ENCODE measurements at regions not wholly inside any gene's neighbourhood (a gene's known extent, or its start where the extent isn't known, plus 50 kb on each side); places are given as distances from the start of the nearest gene placed in this dataset.

DNA sequence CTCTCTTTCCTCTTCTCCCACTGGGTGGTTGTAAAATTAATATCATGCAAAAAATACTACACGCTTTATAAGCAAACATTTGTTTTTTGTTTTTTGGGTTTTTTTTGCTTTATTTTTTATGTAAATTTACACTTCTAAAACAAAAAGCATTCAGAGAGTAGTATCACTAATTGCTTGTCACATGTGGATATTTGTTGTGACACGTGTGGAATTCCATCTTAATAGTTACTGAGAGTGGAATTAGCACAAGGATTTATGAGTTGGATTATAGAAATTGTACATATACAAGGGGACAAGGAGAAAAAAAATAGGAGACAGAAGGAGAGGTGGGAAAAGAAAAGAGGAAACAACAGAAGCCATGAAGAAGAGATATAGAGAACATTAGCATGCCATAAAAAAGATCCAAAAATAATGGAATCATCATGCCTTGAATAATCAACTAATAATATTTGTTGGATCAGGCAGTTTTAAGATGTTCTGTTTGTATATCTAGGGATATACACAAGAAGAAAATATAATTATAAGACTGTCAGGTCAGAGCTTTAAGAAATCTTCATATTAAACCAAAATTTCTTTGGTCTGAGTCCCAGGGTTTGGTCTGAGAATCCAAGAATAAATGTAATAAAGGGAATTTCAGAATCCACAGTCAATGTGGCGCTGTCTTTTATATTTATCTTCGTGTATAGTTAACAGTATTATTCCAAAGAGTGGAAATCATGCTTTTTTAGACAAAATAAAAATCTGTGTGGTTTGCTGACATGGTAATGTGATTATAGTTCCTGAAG, 98.5 kb upstream of the INTU start:
- no peak for DNase-seq (ENCODE audit: low read depth, low spot score)
- Histone ChIP-seq H3K4me3 (ENCODE audit: insufficient read length, low read depth) (no peak overlapping the region), H3K36me3 (ENCODE audit: insufficient read depth, insufficient read length, low read length) (no peaks in the 10 kb centered on the region), H3K4me1 (ENCODE audit: insufficient read depth, insufficient read length) (no peaks in the 10 kb centered on the region), H3K9ac (ENCODE audit: insufficient read length, low read depth) (no peak overlapping the region), H3K9me3 (ENCODE audit: insufficient read depth, low read length) (peaks cover 8% of the 10 kb centered on the region; the same call in 1 of the 2 replicates), H3K27me3 (ENCODE audit: insufficient read depth, insufficient read length) (no peaks in the 10 kb centered on the region)
- TF ChIP-seq ZNF274 (IDR thresholded peaks at IDR 0.05; ENCODE audit: low read depth, low read length) (no peak), YY1 (IDR thresholded peaks at IDR 0.05; ENCODE audit: insufficient read depth, insufficient read length) (no peak), SUZ12 (IDR thresholded peaks at IDR 0.05; ENCODE audit: extremely low read depth, insufficient read depth, insufficient read length) (no peak)

- Histone ChIP-seq H3K9me3 (ENCODE audit: insufficient read depth, low read length) (no peaks in the 10 kb centered on the region), H3K9ac (ENCODE audit: insufficient read length, low read depth) (no peak overlapping the region), H3K36me3 (ENCODE audit: insufficient read depth, insufficient read length, low read length) (no peaks in the 10 kb centered on the region), H3K4me3 (ENCODE audit: insufficient read length, low read depth) (no peak overlapping the region), H3K4me1 (ENCODE audit: insufficient read depth, insufficient read length) (no peaks in the 10 kb centered on the region), H3K27me3 (ENCODE audit: insufficient read depth, insufficient read length) (no peaks in the 10 kb centered on the region)
- no peak for DNase-seq (ENCODE audit: low read depth, low spot score)
- TF ChIP-seq ZNF274 (IDR thresholded peaks at IDR 0.05; ENCODE audit: low read depth, low read length) (no peak), SUZ12 (IDR thresholded peaks at IDR 0.05; ENCODE audit: extremely low read depth, insufficient read depth, insufficient read length) (no peak), YY1 (IDR thresholded peaks at IDR 0.05; ENCODE audit: insufficient read depth, insufficient read length) (no peak)
Observed at GRCh38 chr4:127538016-127538415, 94.7 kb upstream of the INTU start.

- no peak for TF ChIP-seq ZNF274 (IDR thresholded peaks at IDR 0.05; ENCODE audit: low read depth, low read length)
- H3K27me3 ChIP-seq (ENCODE audit: insufficient read depth, insufficient read length), result no peaks in the 10 kb centered on the region
- no peak overlapping the region for H3K4me3 ChIP-seq (ENCODE audit: insufficient read length, low read depth)
- H3K9ac ChIP-seq (ENCODE audit: insufficient read length, low read depth), result no peak overlapping the region
- no peaks in the 10 kb centered on the region for H3K36me3 ChIP-seq (ENCODE audit: insufficient read depth, insufficient read length, low read length)
- H3K4me1 ChIP-seq (ENCODE audit: insufficient read depth, insufficient read length), result no peaks in the 10 kb centered on the region
- no peaks in the 10 kb centered on the region; the same call in 1 of the 2 replicates for H3K9me3 ChIP-seq (ENCODE audit: insufficient read depth, low read length)
- peak; percentile 11 for DNase-seq (ENCODE audit: low read depth, low spot score)
Observed at GRCh38 chr4:127540497-127541025, 92.2 kb upstream of the INTU start.

DNA sequence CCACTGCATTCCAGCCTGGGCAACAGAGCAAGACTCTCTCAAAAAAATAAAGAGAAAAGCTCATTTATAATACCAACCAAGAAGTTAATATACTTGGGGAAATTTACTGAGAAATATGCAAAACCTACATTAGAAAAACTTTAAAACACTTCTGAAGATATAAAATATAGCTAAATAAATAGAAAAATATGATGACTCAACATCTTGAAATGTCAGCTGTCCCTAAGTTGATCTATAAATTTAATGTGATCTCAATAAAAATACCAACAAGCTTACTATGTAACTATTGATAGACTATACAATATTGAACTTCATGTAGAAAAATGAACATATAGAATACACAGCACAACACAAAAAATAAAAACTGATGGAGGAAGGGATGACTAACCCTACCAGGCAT, 87.5 kb upstream of the INTU start:
- no peaks in the 10 kb centered on the region for H3K4me1 ChIP-seq (ENCODE audit: insufficient read depth, insufficient read length)
- H3K27me3 ChIP-seq (ENCODE audit: insufficient read depth, insufficient read length), result no peaks in the 10 kb centered on the region
- DNase-seq (ENCODE audit: low read depth, low spot score), result no peak
- TF ChIP-seq YY1 (IDR thresholded peaks at IDR 0.05; ENCODE audit: insufficient read depth, insufficient read length) (no peak), ZNF274 (IDR thresholded peaks at IDR 0.05; ENCODE audit: low read depth, low read length) (no peak), SUZ12 (IDR thresholded peaks at IDR 0.05; ENCODE audit: extremely low read depth, insufficient read depth, insufficient read length) (no peak)
- H3K4me3 ChIP-seq (ENCODE audit: insufficient read length, low read depth), result no peak overlapping the region
- no peaks in the 10 kb centered on the region; the same call in 1 of the 2 replicates for H3K9me3 ChIP-seq (ENCODE audit: insufficient read depth, low read length)
- no peaks in the 10 kb centered on the region for H3K36me3 ChIP-seq (ENCODE audit: insufficient read depth, insufficient read length, low read length)
- H3K9ac ChIP-seq (ENCODE audit: insufficient read length, low read depth), result no peak overlapping the region

DNA sequence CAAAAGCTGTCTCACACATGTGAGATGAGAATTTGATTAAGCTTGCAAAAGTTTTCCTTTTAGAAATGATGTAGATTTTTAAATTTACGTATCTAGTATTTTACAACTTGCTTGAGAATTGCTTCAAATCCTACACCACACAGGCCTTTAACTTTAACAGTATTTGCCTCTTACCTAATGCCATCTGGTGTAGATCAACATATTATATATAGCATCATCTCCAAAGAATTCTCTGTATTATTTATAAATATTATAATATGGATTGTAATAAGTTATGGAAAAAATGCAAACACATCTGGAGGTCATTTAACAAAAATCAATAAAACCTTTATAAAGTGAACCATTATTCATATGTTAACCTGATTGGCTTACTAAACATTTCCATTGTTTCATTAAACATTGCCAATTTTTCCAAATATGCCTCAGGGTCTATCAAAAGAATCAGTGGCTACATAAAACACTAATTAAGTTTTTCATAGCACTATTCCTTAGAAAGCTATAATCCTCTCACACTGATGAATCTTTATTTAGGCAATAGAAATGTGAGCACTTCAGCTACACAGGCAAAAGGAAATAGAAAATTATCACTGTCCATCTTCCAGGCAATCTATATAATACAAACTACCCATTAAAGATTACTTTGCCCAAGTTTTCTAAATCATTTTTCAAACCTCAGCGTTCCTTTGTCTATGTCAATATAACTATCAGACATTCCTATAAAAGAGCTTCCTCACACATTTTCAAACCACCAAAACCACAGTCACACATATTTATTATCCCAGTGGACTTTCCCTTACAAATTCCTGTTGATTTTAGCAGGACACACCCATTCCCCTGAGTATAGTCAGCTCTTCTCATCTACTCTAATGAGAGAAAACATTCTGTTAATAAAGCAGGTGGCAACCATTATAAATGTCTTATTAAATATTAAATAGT, 83.5 kb upstream of the INTU start:
- Histone ChIP-seq H3K4me3 (ENCODE audit: insufficient read length, low read depth) (no peak overlapping the region), H3K27me3 (ENCODE audit: insufficient read depth, insufficient read length) (no peaks in the 10 kb centered on the region), H3K9me3 (ENCODE audit: insufficient read depth, low read length) (peaks cover 15% of the 10 kb centered on the region; the same call in 1 of the 2 replicates), H3K36me3 (ENCODE audit: insufficient read depth, insufficient read length, low read length) (no peaks in the 10 kb centered on the region), H3K4me1 (ENCODE audit: insufficient read depth, insufficient read length) (no peaks in the 10 kb centered on the region), H3K9ac (ENCODE audit: insufficient read length, low read depth) (no peak overlapping the region)
- TF ChIP-seq ZNF274 (IDR thresholded peaks at IDR 0.05; ENCODE audit: low read depth, low read length) (no peak), SUZ12 (IDR thresholded peaks at IDR 0.05; ENCODE audit: extremely low read depth, insufficient read depth, insufficient read length) (no peak), YY1 (IDR thresholded peaks at IDR 0.05; ENCODE audit: insufficient read depth, insufficient read length) (no peak)
- DNase-seq (ENCODE audit: low read depth, low spot score), result no peak

- DNase-seq (ENCODE audit: low read depth, low spot score), result no peak
- Histone ChIP-seq H3K36me3 (ENCODE audit: insufficient read depth, insufficient read length, low read length) (no peaks in the 10 kb centered on the region), H3K9ac (ENCODE audit: insufficient read length, low read depth) (no peak overlapping the region), H3K9me3 (ENCODE audit: insufficient read depth, low read length) (peaks cover 15% of the 10 kb centered on the region; the same call in 1 of the 2 replicates), H3K4me1 (ENCODE audit: insufficient read depth, insufficient read length) (no peaks in the 10 kb centered on the region), H3K4me3 (ENCODE audit: insufficient read length, low read depth) (no peak overlapping the region), H3K27me3 (ENCODE audit: insufficient read depth, insufficient read length) (no peaks in the 10 kb centered on the region)
- TF ChIP-seq ZNF274 (IDR thresholded peaks at IDR 0.05; ENCODE audit: low read depth, low read length) (no peak), SUZ12 (IDR thresholded peaks at IDR 0.05; ENCODE audit: extremely low read depth, insufficient read depth, insufficient read length) (no peak), YY1 (IDR thresholded peaks at IDR 0.05; ENCODE audit: insufficient read depth, insufficient read length) (no peak)
Observed at GRCh38 chr4:127555106-127555505, 77.7 kb upstream of the INTU start.

DNA sequence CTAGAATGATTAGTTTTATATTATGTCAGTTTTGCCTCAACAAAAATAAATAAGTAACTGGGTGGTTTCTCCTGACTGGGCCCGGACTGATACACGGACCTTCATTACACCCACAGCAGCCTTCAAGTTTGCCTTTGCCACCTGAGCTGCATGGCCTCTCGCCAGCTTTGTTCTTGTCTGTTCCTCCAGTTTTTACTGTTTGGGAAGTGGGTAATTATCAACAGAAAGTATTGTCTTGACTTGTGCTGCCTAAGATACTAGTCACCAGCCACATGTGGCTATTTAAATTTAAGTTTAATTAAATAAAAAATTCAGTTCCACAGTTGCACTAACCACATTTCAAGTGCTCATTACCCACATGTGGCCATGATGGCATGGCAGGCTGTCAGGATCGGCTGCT, 74.7 kb upstream of the INTU start:
- H3K4me1 ChIP-seq (ENCODE audit: insufficient read depth, insufficient read length), result no peaks in the 10 kb centered on the region
- peaks cover 3% of the 10 kb centered on the region; the same call in 1 of the 2 replicates for H3K9me3 ChIP-seq (ENCODE audit: insufficient read depth, low read length)
- DNase-seq (ENCODE audit: low read depth, low spot score), result no peak
- H3K4me3 ChIP-seq (ENCODE audit: insufficient read length, low read depth), result no peak overlapping the region
- no peak overlapping the region for H3K9ac ChIP-seq (ENCODE audit: insufficient read length, low read depth)
- no peaks in the 10 kb centered on the region for H3K27me3 ChIP-seq (ENCODE audit: insufficient read depth, insufficient read length)
- TF ChIP-seq YY1 (IDR thresholded peaks at IDR 0.05; ENCODE audit: insufficient read depth, insufficient read length) (no peak), ZNF274 (IDR thresholded peaks at IDR 0.05; ENCODE audit: low read depth, low read length) (no peak), SUZ12 (IDR thresholded peaks at IDR 0.05; ENCODE audit: extremely low read depth, insufficient read depth, insufficient read length) (no peak)
- H3K36me3 ChIP-seq (ENCODE audit: insufficient read depth, insufficient read length, low read length), result no peaks in the 10 kb centered on the region
